K562 (cell line): ENCODE measurements at regions not wholly inside any gene's neighbourhood (a gene's known extent, or its start where the extent isn't known, plus 50 kb on each side); places are given as distances from the start of the nearest gene placed in this dataset.

ENCODE experiments used
- ATAC-seq: fragments of 200-7000 bp; cut with Tn5 transposase; 3 replicates; pipeline ENCODE4 v1.9.1; 2020; ENCODE audit warnings: moderate library complexity
- BruUV-seq: library from RNA; stranded (reverse); fragments of 400-500 nt; replicated peaks from 2 replicates; lab custom pipeline; 2021; lab: Mats Ljungman, UMichigan
- CTCF ChIA-PET: fragments of 300-600 bp; formaldehyde crosslinking; extraction: SDS; loops from one replicate; lab custom pipeline; 2021; ENCODE audit warnings: low intra/inter-chr PET ratio; lab: Yijun Ruan, JAX
- POLR2A ChIA-PET: fragments of 300-600, 350-650 bp; sonication (Branson Sonifier 250); formaldehyde crosslinking; extraction: SDS; loops from one replicate; lab custom pipeline; 2021; ENCODE audit warnings: antibody characterized with exemption, inconsistent platforms; lab: Yijun Ruan, JAX
- DNase-seq, 4 experiments: peaks; one replicate each; pipeline versions ENCODE4 v3.0.0 to v3.0.0-alpha.2; 2011 to 2018; ENCODE audit warnings: low spot score in 3 of 4, mixed read lengths in 3 of 4; ENCODE audit errors: extremely low read depth in 1 of 4
- FAIRE-seq: peaks from 2 replicates; lab custom pipeline; 2011; peaks lifted over from hg19 to GRCh38; lab: Jason Lieb, UNC
- H2AFZ ChIP-seq: 2 replicates; pipeline ENCODE4 v1.6.0; 2011; ENCODE audit warnings: low read depth, low read length, control low read depth, inconsistent platforms
- H3K27ac ChIP-seq: fragments of 200-600 bp; 3 replicates; pipeline ENCODE4 v1.8.0; 2011; ENCODE audit warnings: low read depth, mild to moderate bottlenecking, control low read depth, inconsistent platforms, low read length, moderate library complexity, mixed read lengths; ENCODE audit errors: extremely low read depth
- H3K27me3 ChIP-seq, 2 experiments: fragments of 300-600 bp in 1 of 2; 2 replicates in 1 of 2; 3 replicates in 1 of 2; pipeline versions ENCODE4 v1.6.0 to v1.8.0; 2011; ENCODE audit warnings: inconsistent platforms in 2 of 2, low read length in 2 of 2, mild to moderate bottlenecking in 1 of 2, mixed read lengths in 1 of 2, moderate library complexity in 1 of 2; ENCODE audit not compliant: control insufficient read depth in 2 of 2, insufficient read depth in 2 of 2
- H3K36me3 ChIP-seq: fragments of 300-600 bp; 3 replicates; pipeline ENCODE4 v1.8.0; 2011; ENCODE audit warnings: mild to moderate bottlenecking, low read length, inconsistent platforms; ENCODE audit not compliant: control insufficient read depth, insufficient read depth
- H3K4me1 ChIP-seq, 2 experiments: fragments of 200-600 bp in 1 of 2; replicated peaks in 1 of 2; 2 replicates in 1 of 2; 3 replicates in 1 of 2; pipeline versions ENCODE4 v1.5.1 to v1.8.0; 2011; ENCODE audit warnings: inconsistent platforms in 2 of 2, low read length in 2 of 2, mild to moderate bottlenecking in 1 of 2, mixed read lengths in 1 of 2, moderate library complexity in 1 of 2; ENCODE audit not compliant: control insufficient read depth in 2 of 2, insufficient read depth in 2 of 2
- H3K4me2 ChIP-seq: 2 replicates; pipeline ENCODE4 v1.6.1; 2011; ENCODE audit warnings: low read length, control low read depth, inconsistent platforms, mixed read lengths; ENCODE audit not compliant: insufficient read depth
- H3K4me3 ChIP-seq: fragments of 200-600 bp; sonication (generic), shearing (Covaris generic); 2 replicates; pipeline ENCODE4 v1.5.1; 2016; ENCODE audit warnings: control low read depth, inconsistent platforms
- H3K79me2 ChIP-seq: fragments of 200-600 bp; 3 replicates; pipeline ENCODE4 v1.8.0; 2011; ENCODE audit warnings: low read length, inconsistent platforms; ENCODE audit not compliant: control insufficient read depth, insufficient read depth
- H3K9ac ChIP-seq, 2 experiments: 2 replicates each; pipeline versions ENCODE4 v1.6.0 to v1.6.1; 2011; ENCODE audit warnings: low read depth in 2 of 2, low read length in 2 of 2, control low read depth in 1 of 2, inconsistent platforms in 1 of 2, mild to moderate bottlenecking in 1 of 2, mixed read lengths in 1 of 2; ENCODE audit not compliant: insufficient read depth in 1 of 2
- H3K9me1 ChIP-seq: one replicate; pipeline ENCODE4 v1.6.0; 2011; ENCODE audit warnings: inconsistent platforms, mild to moderate bottlenecking, low read length, moderate library complexity; ENCODE audit not compliant: control insufficient read depth, insufficient read depth
- H3K9me3 ChIP-seq: replicated peaks from 2 replicates; pipeline ENCODE4 v1.5.1; 2011; ENCODE audit warnings: low read depth, low read length, inconsistent platforms; ENCODE audit not compliant: control insufficient read depth, insufficient read depth
- H4K20me1 ChIP-seq: replicated peaks from 2 replicates; pipeline ENCODE4 v1.6.1; 2011; ENCODE audit warnings: low read length, inconsistent platforms, mixed read lengths; ENCODE audit not compliant: control insufficient read depth, insufficient read depth
- CBX1 ChIP-seq: sonication (generic); IDR thresholded peaks from 2 replicates; pipeline ENCODE4 v1.6.1; 2016; ENCODE audit warnings: antibody characterized with exemption, low read depth, mild to moderate bottlenecking
- FOXK2 ChIP-seq, 2 experiments: fragments of 450-650 bp; IDR thresholded peaks in 1 of 2; conservative IDR thresholded peaks in 1 of 2; 2 replicates each; pipeline ENCODE4 v1.6.1; 2016; ENCODE audit warnings: low read depth in 2 of 2, mild to moderate bottlenecking in 1 of 2
- GTF2F1 ChIP-seq: IDR thresholded peaks from 2 replicates; pipeline ENCODE4 v1.6.1; 2011; ENCODE audit warnings: low read depth, low read length, improper control_type of control experiment
- KDM1A ChIP-seq, 2 experiments: fragments of 450-650 bp; IDR thresholded peaks; 2 replicates each; pipeline ENCODE4 v1.6.1; 2016; ENCODE audit warnings: mild to moderate bottlenecking in 2 of 2
- KHSRP ChIP-seq: fragments of 450-650 bp; IDR thresholded peaks from 2 replicates; pipeline ENCODE4 v1.6.1; 2017
- MCM2 ChIP-seq: fragments of 450-650 bp; IDR thresholded peaks from 2 replicates; pipeline ENCODE4 v1.6.1; 2017; ENCODE audit warnings: low read depth, mild to moderate bottlenecking
- NR1H2 ChIP-seq: sonication (generic); formaldehyde crosslinking; IDR thresholded peaks from 2 replicates; pipeline ENCODE4 v1.4.0; 2020; ENCODE audit warnings: mild to moderate bottlenecking, missing genetic modification reagents
- NRF1 ChIP-seq, 2 experiments: fragments of 450-650 bp; IDR thresholded peaks in 1 of 2; conservative IDR thresholded peaks in 1 of 2; 2 replicates each; pipeline ENCODE4 v1.6.1; 2014; ENCODE audit warnings: mild to moderate bottlenecking in 2 of 2
- POLR3A ChIP-seq: IDR thresholded peaks from 2 replicates; pipeline ENCODE4 v1.6.1; 2011; ENCODE audit warnings: borderline replicate concordance, mild to moderate bottlenecking, moderate library complexity; ENCODE audit not compliant: insufficient read length, insufficient read depth; ENCODE audit errors: extremely low read depth
- RBFOX2 ChIP-seq: fragments of 200-400 bp; formaldehyde crosslinking; IDR thresholded peaks from 2 replicates; pipeline ENCODE4 v1.6.1; 2017; ENCODE audit warnings: low read depth, mild to moderate bottlenecking, low read length, moderate library complexity
- SAP30 ChIP-seq: fragments of 200-600 bp; sonication (generic); IDR thresholded peaks from 2 replicates; pipeline ENCODE4 v1.6.1; 2012; ENCODE audit warnings: borderline replicate concordance, low read depth, mild to moderate bottlenecking, moderate library complexity, low read length, control low read depth, inconsistent platforms; ENCODE audit not compliant: insufficient read depth, poor library complexity, severe bottlenecking
- TBL1XR1 ChIP-seq, 2 experiments: IDR thresholded peaks; 2 replicates each; pipeline ENCODE4 v1.6.1; 2012; ENCODE audit warnings: improper control_type of control experiment in 2 of 2, low read length in 2 of 2, mild to moderate bottlenecking in 1 of 2
- TEAD1 ChIP-seq, 2 experiments: fragments of 450-650 bp in 1 of 2; sonication (generic) in 1 of 2; formaldehyde crosslinking; IDR thresholded peaks; 2 replicates each; pipeline versions ENCODE4 v1.4.0 to v1.8.0; 2020 to 2022; ENCODE audit warnings: mild to moderate bottlenecking in 2 of 2, missing genetic modification reagents in 1 of 2
- ZNF511 ChIP-seq: sonication (generic); formaldehyde crosslinking; IDR thresholded peaks from 2 replicates; pipeline ENCODE4 v1.8.0; 2022; ENCODE audit warnings: mild to moderate bottlenecking, missing genetic modification reagents
- ZNF778 ChIP-seq: fragments of 450-650 bp; formaldehyde crosslinking; IDR thresholded peaks from 2 replicates; pipeline ENCODE4 v1.4.0; 2020; ENCODE audit warnings: mild to moderate bottlenecking, moderate library complexity
- WGBS: fragments of 100-300 bp; shearing (Covaris generic); methylation state at CpG from one replicate; pipeline ENCODE4 v1.1.6; 2016; ENCODE audit warnings: low coverage, mixed read lengths; ENCODE audit not compliant: insufficient coverage; ENCODE audit errors: missing lambda C conversion rate; 5-methylcytosine and 5-hydroxymethylcytosine counted together
- in situ Hi-C: fragments of 300-500 bp; cut with MboI; formaldehyde crosslinking; loops from 4 replicates; pipeline ENCODE4 v1.15.0; 2018; ENCODE audit warnings: inconsistent platforms, mixed read lengths
- intact Hi-C: fragments of 100-400 bp; cut with micrococcal nuclease; formaldehyde crosslinking; loops from 2 replicates; pipeline ENCODE4 v1.14.2; 2022
- TF ChIP-seq, protein P1 (sequence below): fragments of 250-450 bp; sonication (Bioruptor Pico); IDR thresholded peaks from 2 replicates; pipeline ENCODE4 v1.8.0; 2022; ENCODE audit warnings: inconsistent platforms, mild to moderate bottlenecking, moderate library complexity, borderline replicate concordance

DNA sequence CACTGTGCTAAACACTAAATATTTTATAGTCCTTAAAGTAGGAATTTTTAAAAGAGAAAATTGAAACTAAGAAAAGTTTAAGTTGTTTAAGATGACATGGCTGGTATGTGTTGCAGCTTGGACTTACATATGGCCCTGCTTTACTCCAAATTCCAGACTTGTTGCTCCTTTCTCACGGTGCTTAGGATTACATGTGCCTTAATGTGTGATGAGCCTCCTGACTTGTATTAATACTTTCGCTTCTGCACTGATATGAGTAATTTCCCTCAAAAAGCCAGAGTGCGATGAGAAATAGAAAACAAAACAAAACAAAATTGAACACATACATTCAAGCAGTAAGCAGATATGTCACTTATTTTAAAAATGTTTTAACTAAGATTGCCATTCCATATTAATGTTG lies 250.2 kb downstream of the VGLL3 start:
- no TSS peak for BruUV-seq
- no peaks in the 10 kb centered on the region for H3K36me3 ChIP-seq
- no peaks in the 10 kb centered on the region for H3K9me3 ChIP-seq
- DNase-seq: no peak
- intact Hi-C loops: no loop called here
- H3K4me1 ChIP-seq: no peaks in the 10 kb centered on the region
- WGBS: 4% methylated on average over 3 of the region's 3 CpGs
- H3K27ac ChIP-seq: no peak overlapping the region
- no peaks in the 10 kb centered on the region for H3K9me1 ChIP-seq
- CTCF ChIA-PET: no interaction called here
- TF ChIP-seq ZNF778: no peak
- TF ChIP-seq, protein P1, sequence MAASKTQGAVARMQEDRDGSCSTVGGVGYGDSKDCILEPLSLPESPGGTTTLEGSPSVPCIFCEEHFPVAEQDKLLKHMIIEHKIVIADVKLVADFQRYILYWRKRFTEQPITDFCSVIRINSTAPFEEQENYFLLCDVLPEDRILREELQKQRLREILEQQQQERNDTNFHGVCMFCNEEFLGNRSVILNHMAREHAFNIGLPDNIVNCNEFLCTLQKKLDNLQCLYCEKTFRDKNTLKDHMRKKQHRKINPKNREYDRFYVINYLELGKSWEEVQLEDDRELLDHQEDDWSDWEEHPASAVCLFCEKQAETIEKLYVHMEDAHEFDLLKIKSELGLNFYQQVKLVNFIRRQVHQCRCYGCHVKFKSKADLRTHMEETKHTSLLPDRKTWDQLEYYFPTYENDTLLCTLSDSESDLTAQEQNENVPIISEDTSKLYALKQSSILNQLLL (CRISPR knock-in tag): no peak
- TF ChIP-seq NR1H2 (CRISPR knock-in tag): no peak
- no peak for TF ChIP-seq NRF1 (conservative IDR thresholded peaks at IDR 0.05 in 1 of 2, IDR thresholded peaks at IDR 0.05 in 1 of 2)
- TF ChIP-seq RBFOX2: no peak
- TF ChIP-seq FOXK2 (conservative IDR thresholded peaks at IDR 0.05 in 1 of 2, IDR thresholded peaks at IDR 0.05 in 1 of 2; ENCODE audit: low read depth in 2 of 2): no peak
- no peak for TF ChIP-seq TEAD1 (CRISPR knock-in tag; IDR thresholded peaks at IDR 0.05)
- TF ChIP-seq SAP30: no peak
- no peak for TF ChIP-seq KDM1A (IDR thresholded peaks at IDR 0.05)
- no peak for TF ChIP-seq POLR3A
- no peak for TF ChIP-seq GTF2F1
- TF ChIP-seq ZNF511: no peak
- TF ChIP-seq CBX1: no peak
- TF ChIP-seq TBL1XR1 (IDR thresholded peaks at IDR 0.05; ENCODE audit: low read length in 2 of 2): no peak
- TF ChIP-seq KHSRP: no peak
- no peak for TF ChIP-seq MCM2
- TF ChIP-seq, all 486 proteins: peak for 0
- no peaks in the 10 kb centered on the region for H4K20me1 ChIP-seq
- H3K27me3 ChIP-seq: no peaks in the 10 kb centered on the region
- H3K79me2 ChIP-seq: no peaks in the 10 kb centered on the region
- in situ Hi-C loops: no loop called here
- no peak overlapping the region for H3K9ac ChIP-seq
- FAIRE-seq (no peak), ATAC-seq (no peak)
- H3K4me3 ChIP-seq: no peak overlapping the region
- H2AFZ ChIP-seq: no peak overlapping the region
- POLR2A ChIA-PET: no interaction called here
- no peak overlapping the region for H3K4me2 ChIP-seq
